ENCODE measurements at regions not wholly inside any gene's neighbourhood (a gene's known extent, or its start where the extent isn't known, plus 50 kb on each side); places are given as distances from the start of the nearest gene placed in this dataset.
A peak's percentile ranks its signal among the peaks of the same experiment; 100 is the strongest.

- POLR2A ChIA-PET, result no interaction called here
- no peak overlapping the region for H3K27ac Mint-ChIP-seq (ENCODE audit: unreplicated experiment)
These were observed 246.6 kb downstream of the DEPDC1B start for GRCh38 chr5:60453186-60453976.

GRCh38 chr5:60448600-60448999 is 251.4 kb downstream of the DEPDC1B start:
- intact Hi-C loops (cut with micrococcal nuclease; ENCODE audit: unreplicated experiment), result no loop called here
- CTCF ChIA-PET, result no interaction called here

More at GRCh38 chr5:60453186-60453976, 246.6 kb downstream of the DEPDC1B start:
- Mint-ChIP-seq H3K4me1 (ENCODE audit: low read depth, unreplicated experiment) (peaks cover 4% of the 10 kb centered on the region), H3K9me3 (ENCODE audit: unreplicated experiment) (no peaks in the 10 kb centered on the region), H3K36me3 (ENCODE audit: insufficient read depth, unreplicated experiment) (no peaks in the 10 kb centered on the region), H3K27me3 (ENCODE audit: insufficient read depth, unreplicated experiment) (peaks cover 2% of the 10 kb centered on the region), H3K4me3 (ENCODE audit: unreplicated experiment) (no peak overlapping the region)
- H3K4me3 ChIP-seq (ENCODE audit: low read depth, low read length), result no peak overlapping the region
- no TSS peak for BruUV-seq (replicated peaks)
- no peaks in the 10 kb centered on the region for H3K9me3 ChIP-seq
- TF ChIP-seq CTCF (IDR thresholded peaks at IDR 0.05; ENCODE audit: insufficient read depth in 1 of 2, low read depth in 1 of 2, low read length in 1 of 2, severe bottlenecking in 1 of 2, unreplicated experiment in 1 of 2), result no peak
- intact Hi-C loops (cut with micrococcal nuclease; ENCODE audit: unreplicated experiment), result loop anchor here (5.0 kb wide), 1 partner anchor 34 kb away; no protein-coding TSS in a partner anchor
- H3K4me1 ChIP-seq, result no peaks in the 10 kb centered on the region
- H3K27me3 ChIP-seq (replicated peaks; ENCODE audit: control insufficient read depth, insufficient read depth, low read length), result no peaks in the 10 kb centered on the region
- no peaks in the 10 kb centered on the region for H3K36me3 ChIP-seq (ENCODE audit: control insufficient read depth, insufficient read depth, low read length)
- no peak for DNase-seq
- CTCF ChIA-PET, result no interaction called here

GRCh38 chr5:60447488-60447920 is 252.5 kb downstream of the DEPDC1B start:
- Mint-ChIP-seq H3K4me1 (ENCODE audit: low read depth, unreplicated experiment) (peaks cover 16% of the 10 kb centered on the region), H3K4me3 (ENCODE audit: unreplicated experiment) (no peak overlapping the region), H3K27me3 (ENCODE audit: insufficient read depth, unreplicated experiment) (peaks cover 9% of the 10 kb centered on the region), H3K36me3 (ENCODE audit: insufficient read depth, unreplicated experiment) (no peaks in the 10 kb centered on the region), H3K27ac (ENCODE audit: unreplicated experiment) (no peak overlapping the region), H3K9me3 (ENCODE audit: unreplicated experiment) (no peaks in the 10 kb centered on the region)
- Histone ChIP-seq H3K4me1 (peaks cover 6% of the 10 kb centered on the region), H3K4me3 (ENCODE audit: low read depth, low read length) (no peak overlapping the region), H3K27me3 (replicated peaks; ENCODE audit: control insufficient read depth, insufficient read depth, low read length) (no peaks in the 10 kb centered on the region), H3K36me3 (ENCODE audit: control insufficient read depth, insufficient read depth, low read length) (no peaks in the 10 kb centered on the region), H3K9me3 (0 out of 2 replicates have a peak, but pooled peaks cover 3% of the 10 kb centered on the region)
- CTCF ChIA-PET, result interaction anchor here (0.6 kb wide), 1 partner anchor 251 kb away, joined by 4 read pairs; no protein-coding TSS in a partner anchor
- intact Hi-C loops (cut with micrococcal nuclease; ENCODE audit: unreplicated experiment), result loop anchor here (1.0 kb wide), 1 partner anchor 16 kb away; no protein-coding TSS in a partner anchor
- no peak for TF ChIP-seq CTCF (IDR thresholded peaks at IDR 0.05; ENCODE audit: insufficient read depth in 1 of 2, low read depth in 1 of 2, low read length in 1 of 2, severe bottlenecking in 1 of 2, unreplicated experiment in 1 of 2)
- DNase-seq, result peak; percentile 47 to 53
- POLR2A ChIA-PET, result interaction anchor here (0.6 kb wide), 1 partner anchor 41 kb away, joined by 3 read pairs; no protein-coding TSS in a partner anchor
- BruUV-seq (replicated peaks), result no TSS peak

More at GRCh38 chr5:60448600-60448999, 251.4 kb downstream of the DEPDC1B start:
- no peak overlapping the region for H3K4me3 Mint-ChIP-seq (ENCODE audit: unreplicated experiment)
- no peak for DNase-seq
- POLR2A ChIA-PET, result no interaction called here
- Histone ChIP-seq H3K27me3 (replicated peaks; ENCODE audit: control insufficient read depth, insufficient read depth, low read length) (no peaks in the 10 kb centered on the region), H3K36me3 (ENCODE audit: control insufficient read depth, insufficient read depth, low read length) (no peaks in the 10 kb centered on the region), H3K4me3 (ENCODE audit: low read depth, low read length) (no peak overlapping the region), H3K9me3 (0 out of 2 replicates have a peak, but pooled peaks cover 3% of the 10 kb centered on the region), H3K4me1 (peaks cover 6% of the 10 kb centered on the region)
- H3K27ac Mint-ChIP-seq (ENCODE audit: unreplicated experiment), result no peak overlapping the region
- H3K9me3 Mint-ChIP-seq (ENCODE audit: unreplicated experiment), result no peaks in the 10 kb centered on the region
- peaks cover 17% of the 10 kb centered on the region for H3K4me1 Mint-ChIP-seq (ENCODE audit: low read depth, unreplicated experiment)
- no peaks in the 10 kb centered on the region for H3K36me3 Mint-ChIP-seq (ENCODE audit: insufficient read depth, unreplicated experiment)
- peaks cover 4% of the 10 kb centered on the region for H3K27me3 Mint-ChIP-seq (ENCODE audit: insufficient read depth, unreplicated experiment)
- no TSS peak for BruUV-seq (replicated peaks)
- TF ChIP-seq CTCF (IDR thresholded peaks at IDR 0.05; ENCODE audit: insufficient read depth in 1 of 2, low read depth in 1 of 2, low read length in 1 of 2, severe bottlenecking in 1 of 2, unreplicated experiment in 1 of 2), result no peak
